ENCODE measurements at regions not wholly inside any gene's neighbourhood (a gene's known extent, or its start where the extent isn't known, plus 50 kb on each side); places are given as distances from the start of the nearest gene placed in this dataset.
"Not testable (repeated sequence)": the region's sequence is repeated elsewhere in the genome, so short reads cannot be mapped to it uniquely, and the experiment has no call there.

DNA sequence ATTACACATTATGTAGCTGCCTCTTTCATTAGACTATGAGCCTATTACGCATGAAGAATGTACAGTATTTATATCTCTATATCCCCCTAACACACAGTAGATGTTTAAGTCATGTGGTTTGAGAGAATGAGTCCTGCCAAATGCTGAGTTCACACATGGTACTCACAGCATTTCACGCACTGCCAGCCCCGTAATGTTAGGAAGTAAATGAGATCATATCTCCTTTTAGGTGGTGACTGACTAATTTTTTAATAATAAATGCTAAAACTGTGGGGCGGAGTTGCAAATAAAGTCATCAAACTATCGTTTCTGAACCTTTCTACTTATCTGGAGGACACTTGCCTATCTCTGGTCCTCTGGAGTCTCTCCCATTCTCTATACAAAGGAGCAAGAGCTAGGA lies 343.8 kb downstream of the ADAMTS20 start:
- DNase-seq (ENCODE audit: low read depth): peak; percentile 45
- no peak overlapping the region for H3K4me3 ChIP-seq (ENCODE audit: control insufficient read depth, low read depth, low read length)
- TF ChIP-seq, protein P1, sequence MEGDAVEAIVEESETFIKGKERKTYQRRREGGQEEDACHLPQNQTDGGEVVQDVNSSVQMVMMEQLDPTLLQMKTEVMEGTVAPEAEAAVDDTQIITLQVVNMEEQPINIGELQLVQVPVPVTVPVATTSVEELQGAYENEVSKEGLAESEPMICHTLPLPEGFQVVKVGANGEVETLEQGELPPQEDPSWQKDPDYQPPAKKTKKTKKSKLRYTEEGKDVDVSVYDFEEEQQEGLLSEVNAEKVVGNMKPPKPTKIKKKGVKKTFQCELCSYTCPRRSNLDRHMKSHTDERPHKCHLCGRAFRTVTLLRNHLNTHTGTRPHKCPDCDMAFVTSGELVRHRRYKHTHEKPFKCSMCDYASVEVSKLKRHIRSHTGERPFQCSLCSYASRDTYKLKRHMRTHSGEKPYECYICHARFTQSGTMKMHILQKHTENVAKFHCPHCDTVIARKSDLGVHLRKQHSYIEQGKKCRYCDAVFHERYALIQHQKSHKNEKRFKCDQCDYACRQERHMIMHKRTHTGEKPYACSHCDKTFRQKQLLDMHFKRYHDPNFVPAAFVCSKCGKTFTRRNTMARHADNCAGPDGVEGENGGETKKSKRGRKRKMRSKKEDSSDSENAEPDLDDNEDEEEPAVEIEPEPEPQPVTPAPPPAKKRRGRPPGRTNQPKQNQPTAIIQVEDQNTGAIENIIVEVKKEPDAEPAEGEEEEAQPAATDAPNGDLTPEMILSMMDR (conservative IDR thresholded peaks at IDR 0.05; ENCODE audit: control insufficient read depth, insufficient read depth, low read depth, low read length): no peak

GRCh38 chr12:43206396-43206795 lies 345.6 kb downstream of the ADAMTS20 start:
- DNase-seq (ENCODE audit: low read depth): peak; percentile 55
- TF ChIP-seq, protein P1 (conservative IDR thresholded peaks at IDR 0.05; ENCODE audit: control insufficient read depth, insufficient read depth, low read depth, low read length): no peak
- H3K4me3 ChIP-seq (ENCODE audit: control insufficient read depth, low read depth, low read length): no peak overlapping the region

- DNase-seq (ENCODE audit: low read depth): no peak
- TF ChIP-seq, protein P1 (conservative IDR thresholded peaks at IDR 0.05; ENCODE audit: control insufficient read depth, insufficient read depth, low read depth, low read length): no peak
- no peak overlapping the region for H3K4me3 ChIP-seq (ENCODE audit: control insufficient read depth, low read depth, low read length)
Observed at GRCh38 chr12:43198608-43199007, 353.4 kb downstream of the ADAMTS20 start.

GRCh38 chr12:43196268-43196907 lies 355.6 kb downstream of the ADAMTS20 start:
- no peak for DNase-seq (ENCODE audit: low read depth)
- no peak overlapping the region for H3K4me3 ChIP-seq (ENCODE audit: control insufficient read depth, low read depth, low read length)
- TF ChIP-seq, protein P1 (conservative IDR thresholded peaks at IDR 0.05; ENCODE audit: control insufficient read depth, insufficient read depth, low read depth, low read length): no peak

DNA sequence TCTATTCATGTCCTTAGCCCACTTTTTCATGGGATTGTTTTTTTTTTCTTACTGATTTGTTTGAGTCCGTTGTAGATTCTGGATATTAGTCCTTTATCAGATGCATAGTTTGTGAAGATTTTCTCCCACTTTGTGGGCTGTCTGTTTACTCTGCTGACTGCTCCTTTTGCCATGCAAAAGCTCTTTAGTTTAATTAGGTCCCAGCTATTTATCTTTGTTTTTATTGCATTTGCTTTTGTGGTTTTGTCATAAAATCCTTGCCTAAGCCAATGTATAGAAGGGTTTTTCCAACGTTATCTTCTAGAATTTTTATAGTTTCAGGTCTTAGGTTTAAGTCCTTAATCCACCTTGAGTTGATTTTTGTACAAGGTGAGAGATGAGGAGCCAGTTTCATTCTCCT lies 358.9 kb downstream of the ADAMTS20 start:
- H3K4me3 ChIP-seq (ENCODE audit: control insufficient read depth, low read depth, low read length); DNase-seq (ENCODE audit: low read depth): not testable (repeated sequence)

DNA sequence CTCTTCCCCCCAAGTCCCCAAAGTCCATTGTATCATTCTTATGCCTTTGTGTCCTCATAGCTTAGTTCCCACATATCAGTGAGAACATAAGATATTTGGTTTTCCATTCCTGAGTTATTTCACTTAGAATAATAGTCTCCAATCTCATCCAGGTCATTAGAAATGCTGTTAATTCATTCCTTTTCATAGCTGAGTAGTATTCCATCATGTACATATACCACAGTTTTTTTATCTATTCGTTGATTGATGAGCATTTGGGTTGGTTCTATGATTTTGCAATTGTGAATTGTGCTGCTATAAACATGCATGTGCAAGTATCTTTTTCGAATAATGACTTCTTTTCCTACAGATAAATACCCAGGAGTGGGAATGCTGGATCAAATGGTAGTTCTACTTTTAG lies 359.6 kb downstream of the ADAMTS20 start:
- not testable (repeated sequence) for DNase-seq (ENCODE audit: low read depth)

DNA sequence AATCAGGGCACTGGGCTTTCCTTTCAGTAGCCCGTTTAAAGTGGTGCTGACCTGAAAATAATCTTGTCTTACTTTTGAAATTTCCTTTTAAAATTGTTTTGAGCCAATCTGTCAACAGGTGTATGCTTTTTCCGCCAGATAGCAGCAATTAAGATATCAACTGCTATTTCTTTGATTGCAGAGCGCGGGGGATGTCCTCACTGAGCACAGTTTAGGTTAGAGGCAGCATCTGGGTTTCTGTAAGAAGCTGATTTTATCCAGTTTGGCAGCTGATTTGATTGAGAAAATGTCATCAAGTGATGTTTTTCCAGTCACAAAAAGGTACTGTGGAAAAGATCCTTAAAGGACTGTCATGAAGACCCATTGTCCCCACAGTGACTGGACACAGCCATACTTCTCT lies 371.8 kb downstream of the ADAMTS20 start:
- H3K4me3 ChIP-seq (ENCODE audit: control insufficient read depth, low read depth, low read length): no peak overlapping the region
- DNase-seq (ENCODE audit: low read depth): no peak
- TF ChIP-seq, protein P1 (conservative IDR thresholded peaks at IDR 0.05; ENCODE audit: control insufficient read depth, insufficient read depth, low read depth, low read length): no peak

More for the DNA sequence above, 359.6 kb downstream of the ADAMTS20 start:
- not testable (repeated sequence) for H3K4me3 ChIP-seq (ENCODE audit: control insufficient read depth, low read depth, low read length)

- TF ChIP-seq, protein P1 (conservative IDR thresholded peaks at IDR 0.05; ENCODE audit: control insufficient read depth, insufficient read depth, low read depth, low read length): no peak
- DNase-seq (ENCODE audit: low read depth): no peak
- no peak overlapping the region for H3K4me3 ChIP-seq (ENCODE audit: control insufficient read depth, low read depth, low read length)
Observed at GRCh38 chr12:43179486-43179885, 372.5 kb downstream of the ADAMTS20 start.
